ENCODE measurements at regions not wholly inside any gene's neighbourhood (a gene's known extent, or its start where the extent isn't known, plus 50 kb on each side); places are given as distances from the start of the nearest gene placed in this dataset.

DNA sequence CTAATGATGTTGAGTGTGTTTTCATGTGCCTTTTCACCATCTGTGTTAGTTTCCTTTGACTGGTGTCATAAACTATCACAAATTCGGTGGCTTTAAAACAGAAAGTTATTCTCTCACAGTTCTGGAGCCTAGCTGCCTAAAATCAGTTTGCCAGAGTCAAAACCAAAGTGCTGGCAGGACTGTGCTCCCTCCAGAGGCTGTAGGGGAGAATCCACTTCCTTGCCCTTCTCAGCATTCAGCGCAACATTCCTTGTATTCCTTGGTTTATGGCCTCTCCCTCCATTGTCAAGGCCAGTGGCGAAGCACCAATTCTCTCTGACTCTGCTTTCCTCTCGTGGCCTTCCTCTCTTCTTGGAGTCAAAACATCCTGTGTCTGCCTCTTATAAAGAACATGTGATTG, 174.2 kb upstream of the PDE3A start:
- TF ChIP-seq POLR2A (IDR thresholded peaks at IDR 0.05; ENCODE audit: low read depth, low read length) (no peak), POLR2AphosphoS5 (IDR thresholded peaks at IDR 0.05; ENCODE audit: low read depth, low read length) (no peak)

All from GM12891 (cell line).